ENCODE measurements at regions not wholly inside any gene's neighbourhood (a gene's known extent, or its start where the extent isn't known, plus 50 kb on each side); places are given as distances from the start of the nearest gene placed in this dataset.

GRCh38 chr9:8186560-8186959, 387.0 kb upstream of the DMAC1 start:
- DNase-seq = no peak

GRCh38 chr9:8183618-8184017, 384.0 kb upstream of the DMAC1 start:
- DNase-seq = no peak

GRCh38 chr9:8179381-8180053, 379.9 kb upstream of the DMAC1 start:
- DNase-seq = no peak

- no peak for DNase-seq
Measured at GRCh38 chr9:8172000-8172399, 372.4 kb upstream of the DMAC1 start.

GRCh38 chr9:8168916-8169438, 369.4 kb upstream of the DMAC1 start:
- DNase-seq = no peak

- no peak for DNase-seq
Measured at GRCh38 chr9:8160787-8161186, 361.2 kb upstream of the DMAC1 start.

- DNase-seq = no peak
Measured at GRCh38 chr9:8158574-8158973, 359.0 kb upstream of the DMAC1 start.

GRCh38 chr9:8157683-8158324, 358.2 kb upstream of the DMAC1 start:
- DNase-seq = no peak

- DNase-seq = no peak
Measured at GRCh38 chr9:8156346-8156745, 356.8 kb upstream of the DMAC1 start.

- no peak for DNase-seq
Measured at GRCh38 chr9:8155706-8156105, 356.1 kb upstream of the DMAC1 start.

GRCh38 chr9:8143677-8144076, 344.1 kb upstream of the DMAC1 start:
- no peak for DNase-seq

GRCh38 chr9:8140557-8140956, 341.0 kb upstream of the DMAC1 start:
- DNase-seq = no peak

- no peak for DNase-seq
Measured at GRCh38 chr9:8139756-8140155, 340.2 kb upstream of the DMAC1 start.

- DNase-seq = no peak
Measured at GRCh38 chr9:8136477-8136876, 336.9 kb upstream of the DMAC1 start.

GRCh38 chr9:8134635-8135034, 335.1 kb upstream of the DMAC1 start:
- DNase-seq = no peak

GRCh38 chr9:8133606-8134005, 334.0 kb upstream of the DMAC1 start:
- no peak for DNase-seq

- peak; percentile 1 for DNase-seq
Measured at GRCh38 chr9:8115570-8115969, 316.0 kb upstream of the DMAC1 start.

GRCh38 chr9:8114826-8115225, 315.2 kb upstream of the DMAC1 start:
- DNase-seq = no peak

GRCh38 chr9:8106362-8106761, 306.8 kb upstream of the DMAC1 start:
- DNase-seq = no peak

- no peak for DNase-seq
Measured at GRCh38 chr9:8101607-8102006, 302.0 kb upstream of the DMAC1 start.

- no peak for DNase-seq
Measured at GRCh38 chr9:8096091-8096490, 296.5 kb upstream of the DMAC1 start.

GRCh38 chr9:8095672-8096086, 296.1 kb upstream of the DMAC1 start:
- DNase-seq = no peak

GRCh38 chr9:8088477-8088876, 288.9 kb upstream of the DMAC1 start:
- DNase-seq = no peak

- DNase-seq = no peak
Measured at GRCh38 chr9:8085986-8086385, 286.4 kb upstream of the DMAC1 start.

- no peak for DNase-seq
Measured at GRCh38 chr9:8078641-8079140, 279.1 kb upstream of the DMAC1 start.
